GM19239 (cell line): ENCODE measurements at regions not wholly inside any gene's neighbourhood (a gene's known extent, or its start where the extent isn't known, plus 50 kb on each side); places are given as distances from the start of the nearest gene placed in this dataset.

Source experiments
- DNase-seq: peaks from one replicate; pipeline ENCODE4 v3.0.0; 2011; ENCODE audit warnings: low spot score; ENCODE audit not compliant: insufficient read length
- FAIRE-seq: peaks from 2 replicates; lab custom pipeline; 2011; peaks lifted over from hg19 to GRCh38; lab: Jason Lieb, UNC

GRCh38 chr5:143870362-143870761, 58.4 kb downstream of the HMHB1 start:
- FAIRE-seq, result no peak
- DNase-seq, result no peak

- FAIRE-seq (no peak), DNase-seq (no peak)
Measured at GRCh38 chr5:143870871-143871632, 59.1 kb downstream of the HMHB1 start.

GRCh38 chr5:143871672-143872071, 59.7 kb downstream of the HMHB1 start:
- DNase-seq, result no peak
- no peak for FAIRE-seq

- no peak for DNase-seq
- no peak for FAIRE-seq
Measured at GRCh38 chr5:143874312-143874711, 62.4 kb downstream of the HMHB1 start.

GRCh38 chr5:143877196-143877595, 65.2 kb downstream of the HMHB1 start:
- DNase-seq (no peak), FAIRE-seq (no peak)

- DNase-seq, result no peak
- FAIRE-seq, result no peak
Measured at GRCh38 chr5:143878430-143878829, 66.5 kb downstream of the HMHB1 start.

GRCh38 chr5:143879646-143880045, 67.7 kb downstream of the HMHB1 start:
- no peak for FAIRE-seq

GRCh38 chr5:143880178-143880577, 68.2 kb downstream of the HMHB1 start:
- DNase-seq (no peak), FAIRE-seq (no peak)

More at GRCh38 chr5:143879646-143880045, 67.7 kb downstream of the HMHB1 start:
- no peak for DNase-seq

- DNase-seq (no peak), FAIRE-seq (no peak)
Measured at GRCh38 chr5:143882520-143882919, 70.6 kb downstream of the HMHB1 start.

GRCh38 chr5:143886096-143886495, 74.1 kb downstream of the HMHB1 start:
- FAIRE-seq (no peak), DNase-seq (no peak)

- FAIRE-seq (no peak), DNase-seq (no peak)
Measured at GRCh38 chr5:143886651-143887638, 75.0 kb downstream of the HMHB1 start.

- DNase-seq (no peak), FAIRE-seq (no peak)
Measured at GRCh38 chr5:143887903-143888665, 76.1 kb downstream of the HMHB1 start.

GRCh38 chr5:143888912-143889311, 77.0 kb downstream of the HMHB1 start:
- FAIRE-seq (no peak), DNase-seq (no peak)

- FAIRE-seq (no peak), DNase-seq (no peak)
Measured at GRCh38 chr5:143889986-143890385, 78.0 kb downstream of the HMHB1 start.

GRCh38 chr5:143890487-143890886, 78.5 kb downstream of the HMHB1 start:
- DNase-seq (no peak), FAIRE-seq (no peak)

- DNase-seq (no peak), FAIRE-seq (no peak)
Measured at GRCh38 chr5:143892271-143892670, 80.3 kb downstream of the HMHB1 start.

GRCh38 chr5:143892908-143893307, 80.9 kb downstream of the HMHB1 start:
- FAIRE-seq, result no peak
- no peak for DNase-seq

- DNase-seq, result no peak
Measured at GRCh38 chr5:143893638-143894037, 81.7 kb downstream of the HMHB1 start.

GRCh38 chr5:143896516-143896915, 84.6 kb downstream of the HMHB1 start:
- DNase-seq (no peak), FAIRE-seq (no peak)

More at GRCh38 chr5:143893638-143894037, 81.7 kb downstream of the HMHB1 start:
- no peak for FAIRE-seq

GRCh38 chr5:143896966-143897365, 85.0 kb downstream of the HMHB1 start:
- DNase-seq (no peak), FAIRE-seq (no peak)
